ENCODE measurements at regions not wholly inside any gene's neighbourhood (a gene's known extent, or its start where the extent isn't known, plus 50 kb on each side); places are given as distances from the start of the nearest gene placed in this dataset.
"Not testable (repeated sequence)": the region's sequence is repeated elsewhere in the genome, so short reads cannot be mapped to it uniquely, and the experiment has no call there.

DNA sequence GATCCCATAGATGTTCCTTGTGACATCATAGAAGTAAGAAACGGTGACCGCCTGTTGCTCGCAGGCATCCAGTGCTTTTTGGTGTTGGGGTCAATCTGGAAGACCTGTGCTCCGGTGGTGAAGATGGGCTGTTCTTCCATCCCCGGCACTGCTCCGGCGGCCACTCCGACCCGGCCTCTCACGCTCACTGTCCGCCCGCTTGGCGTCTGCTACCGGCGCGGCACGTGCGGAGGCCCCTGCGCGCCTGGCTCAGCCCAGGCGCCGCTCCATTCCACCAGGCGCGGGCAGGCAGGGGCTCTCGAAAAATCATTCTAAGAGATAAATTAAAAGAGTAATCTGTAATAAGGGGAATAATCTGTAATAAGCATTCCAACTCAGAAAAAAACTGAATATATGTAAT is 934.5 kb downstream of the TMEM121 start:
- no TSS peak for BruUV-seq (replicated peaks)
- H2AFZ ChIP-seq (ENCODE audit: low read length), result no peak overlapping the region
- H3K27ac ChIP-seq (ENCODE audit: low read length), result no peak overlapping the region
- ChIA-PET CTCF (no interaction called here), POLR2A (ENCODE audit: unreplicated experiment) (no interaction called here)
- no peaks in the 10 kb centered on the region for H3K9me3 ChIP-seq (ENCODE audit: low read length)
- DNase-seq (no peak), ATAC-seq (no peak)
- no peaks in the 10 kb centered on the region for H3K27me3 ChIP-seq (ENCODE audit: low read length)
- H3K4me2 ChIP-seq (ENCODE audit: low read length), result no peak overlapping the region
- no peaks in the 10 kb centered on the region for H3K79me2 ChIP-seq (ENCODE audit: low read length)
- intact Hi-C loops (cut with micrococcal nuclease), result no loop called here
- TF ChIP-seq, protein P1, sequence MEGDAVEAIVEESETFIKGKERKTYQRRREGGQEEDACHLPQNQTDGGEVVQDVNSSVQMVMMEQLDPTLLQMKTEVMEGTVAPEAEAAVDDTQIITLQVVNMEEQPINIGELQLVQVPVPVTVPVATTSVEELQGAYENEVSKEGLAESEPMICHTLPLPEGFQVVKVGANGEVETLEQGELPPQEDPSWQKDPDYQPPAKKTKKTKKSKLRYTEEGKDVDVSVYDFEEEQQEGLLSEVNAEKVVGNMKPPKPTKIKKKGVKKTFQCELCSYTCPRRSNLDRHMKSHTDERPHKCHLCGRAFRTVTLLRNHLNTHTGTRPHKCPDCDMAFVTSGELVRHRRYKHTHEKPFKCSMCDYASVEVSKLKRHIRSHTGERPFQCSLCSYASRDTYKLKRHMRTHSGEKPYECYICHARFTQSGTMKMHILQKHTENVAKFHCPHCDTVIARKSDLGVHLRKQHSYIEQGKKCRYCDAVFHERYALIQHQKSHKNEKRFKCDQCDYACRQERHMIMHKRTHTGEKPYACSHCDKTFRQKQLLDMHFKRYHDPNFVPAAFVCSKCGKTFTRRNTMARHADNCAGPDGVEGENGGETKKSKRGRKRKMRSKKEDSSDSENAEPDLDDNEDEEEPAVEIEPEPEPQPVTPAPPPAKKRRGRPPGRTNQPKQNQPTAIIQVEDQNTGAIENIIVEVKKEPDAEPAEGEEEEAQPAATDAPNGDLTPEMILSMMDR (conservative IDR thresholded peaks at IDR 0.05; ENCODE audit: low read depth, low read length), result no peak
- TF ChIP-seq EZH2phosphoT487 (IDR thresholded peaks at IDR 0.05; ENCODE audit: borderline replicate concordance, low read length) (no peak), EZH2 (IDR thresholded peaks at IDR 0.05; ENCODE audit: low read length, unreplicated experiment) (no peak)
- H3K9ac ChIP-seq (ENCODE audit: low read length), result no peak overlapping the region
- H3K4me1 ChIP-seq (ENCODE audit: insufficient read depth, low read length), result no peaks in the 10 kb centered on the region
- H4K20me1 ChIP-seq (ENCODE audit: low read length), result no peaks in the 10 kb centered on the region
- no peaks in the 10 kb centered on the region for H3K36me3 ChIP-seq (ENCODE audit: low read depth, low read length)
- no peak overlapping the region for H3K4me3 ChIP-seq (ENCODE audit: low read length)
- H3F3A ChIP-seq (ENCODE audit: low read length, unreplicated experiment), result no peaks in the 10 kb centered on the region
- no peaks in the 10 kb centered on the region for H3K9me2 ChIP-seq (replicated peaks; ENCODE audit: low read length)

DNA sequence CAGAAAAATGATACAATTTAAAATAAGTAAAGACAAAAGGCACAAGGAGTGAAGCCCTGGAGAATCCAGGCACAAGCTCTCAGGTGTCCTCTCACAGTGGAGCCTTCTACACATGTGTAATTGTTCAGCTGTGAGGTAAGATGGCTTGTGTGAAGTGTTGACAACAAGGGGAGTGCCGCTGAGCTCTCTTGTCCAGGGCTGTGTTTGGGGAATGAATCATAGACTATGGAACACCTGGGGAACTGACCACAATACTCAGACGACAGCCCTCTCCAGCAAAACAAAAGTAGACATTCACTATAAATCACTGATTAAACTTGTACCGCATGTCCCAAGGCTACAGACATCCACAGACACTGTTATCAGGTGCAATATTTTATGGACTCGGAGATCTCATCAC is 940.1 kb downstream of the TMEM121 start:
- H3K27me3 ChIP-seq (ENCODE audit: low read length); intact Hi-C loops (cut with micrococcal nuclease); H3K9me3 ChIP-seq (ENCODE audit: low read length); CTCF ChIA-PET; H3K36me3 ChIP-seq (ENCODE audit: low read depth, low read length); H4K20me1 ChIP-seq (ENCODE audit: low read length); H3K9ac ChIP-seq (ENCODE audit: low read length); H3K79me2 ChIP-seq (ENCODE audit: low read length); H3K4me2 ChIP-seq (ENCODE audit: low read length); H3K9me2 ChIP-seq (replicated peaks; ENCODE audit: low read length); H3F3A ChIP-seq (ENCODE audit: low read length, unreplicated experiment); H3K27ac ChIP-seq (ENCODE audit: low read length); BruUV-seq (replicated peaks); POLR2A ChIA-PET (ENCODE audit: unreplicated experiment); H2AFZ ChIP-seq (ENCODE audit: low read length); H3K4me1 ChIP-seq (ENCODE audit: insufficient read depth, low read length); ATAC-seq; H3K4me3 ChIP-seq (ENCODE audit: low read length): not testable (repeated sequence)
- DNase-seq, result peak; percentile 11

DNA sequence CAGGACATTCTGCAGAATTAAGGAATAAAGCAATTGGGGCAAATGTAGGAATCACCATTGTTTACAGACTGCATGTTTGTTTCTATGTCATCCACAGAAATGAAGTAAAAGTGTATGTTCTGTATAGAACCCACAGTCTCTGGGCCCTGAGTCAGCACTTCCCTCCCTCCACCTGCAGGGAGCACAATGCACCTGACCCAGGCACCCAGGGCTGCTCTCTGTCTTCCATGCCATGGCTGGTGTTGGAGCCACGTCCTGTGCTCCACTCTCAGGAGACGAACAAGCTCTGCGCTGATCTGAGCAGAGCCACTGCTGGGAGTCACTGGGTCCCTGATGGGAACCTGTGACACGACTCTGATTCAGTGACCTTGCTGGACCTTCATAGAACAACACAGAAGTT is 942.5 kb downstream of the TMEM121 start:
- H3K79me2 ChIP-seq (ENCODE audit: low read length); DNase-seq; intact Hi-C loops (cut with micrococcal nuclease); BruUV-seq (replicated peaks); H3K9me3 ChIP-seq (ENCODE audit: low read length); H3K9ac ChIP-seq (ENCODE audit: low read length); POLR2A ChIA-PET (ENCODE audit: unreplicated experiment); ATAC-seq; H3K27ac ChIP-seq (ENCODE audit: low read length); H3K9me2 ChIP-seq (replicated peaks; ENCODE audit: low read length); H3K4me3 ChIP-seq (ENCODE audit: low read length); H2AFZ ChIP-seq (ENCODE audit: low read length); H3K27me3 ChIP-seq (ENCODE audit: low read length); H3K4me2 ChIP-seq (ENCODE audit: low read length); H4K20me1 ChIP-seq (ENCODE audit: low read length); H3K36me3 ChIP-seq (ENCODE audit: low read depth, low read length); CTCF ChIA-PET; H3K4me1 ChIP-seq (ENCODE audit: insufficient read depth, low read length); H3F3A ChIP-seq (ENCODE audit: low read length, unreplicated experiment): not testable (repeated sequence)

DNA sequence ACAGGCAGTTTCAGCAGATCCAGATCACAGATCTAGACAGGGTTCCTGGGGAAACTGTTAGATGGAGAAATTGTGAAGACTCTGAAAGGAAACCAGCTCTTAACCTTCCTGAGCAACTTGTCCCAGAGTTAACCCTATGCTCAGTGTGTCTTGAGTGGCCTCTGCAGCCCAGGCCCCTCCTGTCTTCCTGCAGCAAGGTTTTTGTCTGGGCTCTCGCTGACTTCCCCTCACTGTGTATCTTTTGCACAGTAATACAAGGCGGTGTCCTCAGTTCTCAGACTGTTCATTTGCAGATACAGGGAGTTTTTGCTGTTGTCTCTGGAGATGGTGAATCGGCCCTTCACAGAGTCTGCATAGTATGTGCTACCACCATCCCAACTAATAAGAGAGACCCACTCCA is 943.6 kb downstream of the TMEM121 start:
- H3K9me3 ChIP-seq (ENCODE audit: low read length); H3K36me3 ChIP-seq (ENCODE audit: low read depth, low read length); H3K9me2 ChIP-seq (replicated peaks; ENCODE audit: low read length); H4K20me1 ChIP-seq (ENCODE audit: low read length); H3K79me2 ChIP-seq (ENCODE audit: low read length); H3K4me1 ChIP-seq (ENCODE audit: insufficient read depth, low read length); H3K4me3 ChIP-seq (ENCODE audit: low read length); BruUV-seq (replicated peaks); POLR2A ChIA-PET (ENCODE audit: unreplicated experiment); DNase-seq; H3K27ac ChIP-seq (ENCODE audit: low read length); H3F3A ChIP-seq (ENCODE audit: low read length, unreplicated experiment); H3K27me3 ChIP-seq (ENCODE audit: low read length); intact Hi-C loops (cut with micrococcal nuclease); H3K4me2 ChIP-seq (ENCODE audit: low read length); ATAC-seq; CTCF ChIA-PET; H2AFZ ChIP-seq (ENCODE audit: low read length); H3K9ac ChIP-seq (ENCODE audit: low read length): not testable (repeated sequence)

DNA sequence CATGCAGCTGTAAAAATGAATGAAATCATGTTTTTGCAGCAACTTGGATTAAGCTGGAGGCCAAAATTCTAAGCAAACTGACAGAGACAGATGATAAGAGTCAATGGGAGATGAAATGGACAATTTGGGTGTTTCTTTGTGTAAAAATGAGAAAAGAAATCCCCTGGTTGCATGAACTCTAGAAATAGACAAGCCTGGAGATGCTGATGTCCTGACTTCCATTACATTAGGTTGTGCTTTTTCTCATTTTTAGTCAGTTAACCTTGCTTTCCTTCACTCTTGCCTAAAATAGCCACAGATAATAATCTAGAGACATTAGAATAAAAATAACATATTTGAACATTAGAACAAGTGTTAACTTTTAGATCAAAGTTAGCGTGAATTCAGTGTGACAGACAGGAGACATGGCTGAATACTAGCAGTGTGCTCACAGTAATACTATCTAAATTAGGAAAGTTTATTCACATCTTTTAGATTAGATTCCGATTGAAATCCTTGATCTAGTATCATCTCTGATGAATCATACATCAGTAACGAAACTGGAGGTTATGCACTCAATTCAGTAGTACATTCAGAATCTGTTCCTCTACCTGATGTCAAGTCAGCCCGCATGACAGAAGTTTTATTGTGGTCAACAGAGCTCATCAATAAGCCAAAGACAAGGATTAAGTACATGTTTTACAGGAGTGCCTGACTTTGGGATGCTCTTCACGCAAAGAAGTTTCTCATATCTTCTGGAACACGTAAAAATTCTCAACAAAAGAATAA is 948.1 kb downstream of the TMEM121 start:
- CTCF ChIA-PET; H3K4me2 ChIP-seq (ENCODE audit: low read length); DNase-seq; H4K20me1 ChIP-seq (ENCODE audit: low read length); H3K4me1 ChIP-seq (ENCODE audit: insufficient read depth, low read length); H3K9ac ChIP-seq (ENCODE audit: low read length); POLR2A ChIA-PET (ENCODE audit: unreplicated experiment); intact Hi-C loops (cut with micrococcal nuclease); H3F3A ChIP-seq (ENCODE audit: low read length, unreplicated experiment); H3K9me3 ChIP-seq (ENCODE audit: low read length); H3K9me2 ChIP-seq (replicated peaks; ENCODE audit: low read length); H3K27ac ChIP-seq (ENCODE audit: low read length); H3K36me3 ChIP-seq (ENCODE audit: low read depth, low read length); H2AFZ ChIP-seq (ENCODE audit: low read length); BruUV-seq (replicated peaks); H3K27me3 ChIP-seq (ENCODE audit: low read length); H3K4me3 ChIP-seq (ENCODE audit: low read length); H3K79me2 ChIP-seq (ENCODE audit: low read length); ATAC-seq: not testable (repeated sequence)

DNA sequence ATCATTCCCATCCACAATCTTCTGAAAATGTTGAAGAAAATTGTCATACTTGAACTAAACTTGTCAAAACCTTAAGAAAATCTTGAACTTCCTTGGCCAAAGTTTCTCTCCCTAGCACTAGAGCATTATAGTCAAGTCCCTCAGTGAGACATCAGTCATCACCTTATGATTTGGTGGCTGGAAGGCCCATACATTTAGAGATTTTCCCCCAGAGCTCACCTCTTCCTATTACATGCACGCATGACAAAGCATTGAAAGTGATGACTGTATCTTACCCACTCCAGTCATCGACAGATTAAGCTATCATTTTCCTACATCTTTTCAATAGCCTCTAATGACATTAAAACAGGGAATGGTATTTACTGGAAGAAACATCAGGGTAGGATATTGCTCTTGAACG is 948.8 kb downstream of the TMEM121 start:
- POLR2A ChIA-PET (ENCODE audit: unreplicated experiment); H3K27ac ChIP-seq (ENCODE audit: low read length); H3K4me2 ChIP-seq (ENCODE audit: low read length); H3K9me2 ChIP-seq (replicated peaks; ENCODE audit: low read length); H2AFZ ChIP-seq (ENCODE audit: low read length); ATAC-seq; H3K9me3 ChIP-seq (ENCODE audit: low read length); H3K36me3 ChIP-seq (ENCODE audit: low read depth, low read length); H4K20me1 ChIP-seq (ENCODE audit: low read length); CTCF ChIA-PET; BruUV-seq (replicated peaks); H3K27me3 ChIP-seq (ENCODE audit: low read length); H3F3A ChIP-seq (ENCODE audit: low read length, unreplicated experiment); H3K4me1 ChIP-seq (ENCODE audit: insufficient read depth, low read length); intact Hi-C loops (cut with micrococcal nuclease); H3K9ac ChIP-seq (ENCODE audit: low read length); H3K79me2 ChIP-seq (ENCODE audit: low read length); DNase-seq; H3K4me3 ChIP-seq (ENCODE audit: low read length): not testable (repeated sequence)
